Peyer's patch (tissue), 4 donors: ENCODE measurements at regions not wholly inside any gene's neighbourhood (a gene's known extent, or its start where the extent isn't known, plus 50 kb on each side); places are given as distances from the start of the nearest gene placed in this dataset.

ENCODE experiments used
- POLR2A ChIP-seq, 2 donors: fragments of 450-650 bp; IDR thresholded peaks; one replicate each; pipeline ENCODE4 v1.5.1; 2017; ENCODE audit warnings: antibody characterized with exemption in 2 of 2, mild to moderate bottlenecking in 2 of 2, moderate library complexity in 2 of 2
- TF ChIP-seq, protein P1 (sequence below), 6 experiments: fragments of 450-650 bp in 4 of 6; fragments of 200-600 bp in 2 of 6; sonication (generic) in 1 of 6; IDR thresholded peaks; one replicate each; pipeline ENCODE4 v1.5.1; 2017 to 2019; ENCODE audit warnings: antibody characterized with exemption in 6 of 6, mild to moderate bottlenecking in 3 of 6, moderate library complexity in 1 of 6

DNA sequence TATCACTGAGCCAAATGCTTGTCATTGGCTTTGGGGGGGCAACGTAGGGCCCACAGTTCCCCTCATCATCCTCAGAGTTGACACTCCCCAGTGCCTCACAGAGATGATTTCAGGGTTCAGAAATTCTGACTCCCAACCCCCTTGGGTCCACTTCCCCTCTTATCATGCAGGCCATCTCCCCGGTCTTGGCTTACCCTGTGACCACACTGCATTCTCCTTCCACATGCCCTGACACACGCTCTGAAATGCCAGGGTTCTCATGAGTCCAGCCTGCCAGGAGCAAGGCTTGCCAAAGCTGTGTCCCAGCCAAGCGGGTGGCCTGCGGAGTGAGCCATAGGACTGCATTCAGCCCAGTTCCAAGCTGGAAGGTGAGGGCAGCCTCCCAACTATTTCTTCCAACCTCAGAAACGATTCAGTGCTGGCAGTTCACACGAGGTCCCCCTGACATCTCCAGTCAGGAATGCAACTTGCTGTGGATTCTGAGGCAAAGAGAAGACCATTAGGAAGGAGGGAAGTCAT lies 101.2 kb downstream of the SMIM20 start:
- TF ChIP-seq, protein P1, sequence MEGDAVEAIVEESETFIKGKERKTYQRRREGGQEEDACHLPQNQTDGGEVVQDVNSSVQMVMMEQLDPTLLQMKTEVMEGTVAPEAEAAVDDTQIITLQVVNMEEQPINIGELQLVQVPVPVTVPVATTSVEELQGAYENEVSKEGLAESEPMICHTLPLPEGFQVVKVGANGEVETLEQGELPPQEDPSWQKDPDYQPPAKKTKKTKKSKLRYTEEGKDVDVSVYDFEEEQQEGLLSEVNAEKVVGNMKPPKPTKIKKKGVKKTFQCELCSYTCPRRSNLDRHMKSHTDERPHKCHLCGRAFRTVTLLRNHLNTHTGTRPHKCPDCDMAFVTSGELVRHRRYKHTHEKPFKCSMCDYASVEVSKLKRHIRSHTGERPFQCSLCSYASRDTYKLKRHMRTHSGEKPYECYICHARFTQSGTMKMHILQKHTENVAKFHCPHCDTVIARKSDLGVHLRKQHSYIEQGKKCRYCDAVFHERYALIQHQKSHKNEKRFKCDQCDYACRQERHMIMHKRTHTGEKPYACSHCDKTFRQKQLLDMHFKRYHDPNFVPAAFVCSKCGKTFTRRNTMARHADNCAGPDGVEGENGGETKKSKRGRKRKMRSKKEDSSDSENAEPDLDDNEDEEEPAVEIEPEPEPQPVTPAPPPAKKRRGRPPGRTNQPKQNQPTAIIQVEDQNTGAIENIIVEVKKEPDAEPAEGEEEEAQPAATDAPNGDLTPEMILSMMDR (IDR thresholded peaks at IDR 0.05) = no peak
- no peak for TF ChIP-seq POLR2A (IDR thresholded peaks at IDR 0.05)
